Hematopoietic multipotent progenitor cell treated with erythropoietin and hydrocortisone succinate and interleukin-3 and kit ligand, for 15 days (in vitro differentiated cells): ENCODE measurements at regions not wholly inside any gene's neighbourhood (a gene's known extent, or its start where the extent isn't known, plus 50 kb on each side); places are given as distances from the start of the nearest gene placed in this dataset.
"Not testable (repeated sequence)": the region's sequence is repeated elsewhere in the genome, so short reads cannot be mapped to it uniquely, and the experiment has no call there.

Source experiments
- DNase-seq: peaks from one replicate; pipeline ENCODE4 v3.0.0-alpha.2; 2015; ENCODE audit warnings: low spot score

GRCh38 chr9:31697956-31698355, 686.5 kb upstream of the ACO1 start:
- DNase-seq, result no peak

- DNase-seq, result no peak
These were observed 684.6 kb upstream of the ACO1 start for GRCh38 chr9:31699836-31700235.

- DNase-seq, result no peak
These were observed 684.0 kb upstream of the ACO1 start for GRCh38 chr9:31700252-31701045.

DNA sequence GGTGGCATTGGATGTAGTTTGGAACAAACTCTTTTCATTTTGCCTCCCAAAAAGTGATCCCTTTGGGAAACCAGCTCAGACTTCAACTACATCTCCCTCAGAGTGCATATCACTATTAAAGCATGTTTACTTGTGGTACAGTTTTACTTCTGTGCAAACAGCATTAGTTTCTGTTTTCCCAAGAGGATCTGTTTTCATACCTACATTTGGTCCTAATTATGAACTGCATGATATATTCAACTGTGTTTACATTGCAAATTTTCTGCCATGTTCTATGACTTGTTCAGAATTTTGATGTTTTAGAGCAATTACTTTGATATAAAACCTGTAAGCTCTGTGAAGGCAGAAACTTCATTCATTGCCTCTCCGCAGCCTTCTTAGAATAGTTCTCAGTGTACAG, 681.5 kb upstream of the ACO1 start:
- no peak for DNase-seq

GRCh38 chr9:31715250-31715649, 669.2 kb upstream of the ACO1 start:
- DNase-seq, result no peak

DNA sequence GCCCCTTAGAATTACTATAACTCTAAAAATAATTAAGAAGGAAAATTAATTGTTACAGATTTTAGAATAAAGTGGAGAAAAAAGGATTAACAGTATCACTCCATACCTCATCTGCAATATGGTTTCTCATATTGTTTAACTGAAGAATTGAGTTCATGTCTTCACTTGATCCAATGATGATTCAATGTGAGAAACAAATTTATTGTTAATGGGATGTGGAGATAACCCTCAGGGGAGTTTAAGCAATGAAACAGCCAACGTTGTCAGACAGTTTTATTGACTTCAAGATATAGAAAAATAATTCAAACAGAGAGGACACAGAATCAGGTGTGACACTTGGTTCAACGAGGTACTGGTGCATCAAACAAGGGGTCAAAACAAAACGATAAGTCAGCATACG, 665.2 kb upstream of the ACO1 start:
- no peak for DNase-seq

DNA sequence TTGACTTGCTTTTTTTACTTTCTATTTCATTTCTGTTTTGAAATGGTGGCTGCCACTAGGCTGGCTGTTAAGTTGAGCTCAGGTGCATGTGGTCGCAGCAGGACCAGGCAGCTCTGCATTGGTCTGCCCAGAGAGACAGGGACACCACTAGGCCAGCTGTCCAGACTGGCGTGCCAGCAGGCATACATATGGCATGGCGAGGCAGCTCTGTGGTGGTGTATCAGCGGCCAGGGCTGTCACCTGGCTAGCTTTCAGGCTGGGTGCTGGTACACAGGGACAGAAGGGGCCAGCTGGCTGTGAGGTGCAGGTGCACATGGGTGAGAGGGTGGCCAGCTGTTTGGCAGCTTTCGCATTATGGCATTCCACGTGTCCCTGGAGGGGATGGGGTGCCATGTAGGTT, 654.0 kb upstream of the ACO1 start:
- no peak for DNase-seq

GRCh38 chr9:31733166-31733565, 651.3 kb upstream of the ACO1 start:
- DNase-seq, result no peak

- DNase-seq, result no peak
These were observed 647.8 kb upstream of the ACO1 start for GRCh38 chr9:31736581-31737179.

DNA sequence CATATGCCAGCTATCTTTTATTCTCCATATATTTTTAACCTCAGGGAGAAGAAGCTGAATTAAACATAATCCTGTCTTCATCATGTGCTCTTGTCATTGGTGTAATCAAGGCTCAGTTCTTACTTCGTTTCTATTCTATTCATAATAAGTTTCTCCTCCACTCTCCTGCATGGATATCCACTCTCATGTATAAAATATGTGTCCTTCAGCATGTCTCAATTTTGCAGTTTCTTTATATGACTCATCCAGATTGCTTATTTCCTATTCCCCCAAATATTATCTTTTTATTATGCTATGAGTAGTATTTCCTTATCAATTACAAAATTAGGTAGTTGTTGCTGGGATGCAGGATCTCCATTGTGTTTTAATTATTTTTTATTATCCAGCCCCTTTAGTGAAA, 643.7 kb upstream of the ACO1 start:
- DNase-seq, result no peak

DNA sequence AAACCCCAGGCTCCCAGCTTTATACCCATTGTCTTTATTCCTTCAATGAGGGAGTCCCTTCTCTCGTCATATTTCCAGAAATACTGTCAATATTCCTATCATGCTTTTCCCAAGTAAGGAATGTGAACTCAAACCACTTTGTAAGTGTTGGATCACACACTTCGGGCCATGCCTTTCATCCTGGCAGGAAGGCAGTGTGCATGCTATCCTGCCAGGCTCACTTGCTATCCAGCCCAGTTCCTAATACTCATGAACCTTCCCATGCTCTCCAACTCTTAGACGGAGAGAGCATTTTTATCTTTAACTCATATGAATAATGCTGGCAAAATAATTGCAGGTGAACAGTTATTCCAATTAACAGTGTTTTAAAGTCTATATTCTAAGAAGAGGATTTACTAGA, 639.9 kb upstream of the ACO1 start:
- no peak for DNase-seq

- DNase-seq, result no peak
These were observed 639.0 kb upstream of the ACO1 start for GRCh38 chr9:31745468-31745867.

- no peak for DNase-seq
These were observed 638.6 kb upstream of the ACO1 start for GRCh38 chr9:31745886-31746285.

DNA sequence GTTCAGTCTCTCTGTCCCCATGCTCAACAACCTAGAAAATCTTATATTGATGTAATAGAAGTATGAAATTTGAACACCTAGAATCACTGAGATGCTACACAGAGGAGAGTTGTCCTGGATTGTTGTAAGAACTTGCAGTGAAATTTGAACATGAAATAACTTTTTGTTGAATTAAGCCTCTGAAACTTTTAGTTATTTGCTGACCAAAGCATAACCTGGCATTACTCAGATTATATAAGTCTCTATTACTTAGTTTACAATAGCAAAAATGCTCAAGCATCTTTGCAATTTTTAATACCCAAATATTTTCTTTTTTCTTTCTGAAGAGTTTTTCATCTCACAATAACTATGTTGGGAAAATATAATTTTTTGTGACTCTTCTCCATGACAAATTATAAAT, 630.7 kb upstream of the ACO1 start:
- no peak for DNase-seq

GRCh38 chr9:31759703-31760102, 624.7 kb upstream of the ACO1 start:
- no peak for DNase-seq

- DNase-seq, result not testable (repeated sequence)
These were observed 610.4 kb upstream of the ACO1 start for GRCh38 chr9:31774021-31774420.

DNA sequence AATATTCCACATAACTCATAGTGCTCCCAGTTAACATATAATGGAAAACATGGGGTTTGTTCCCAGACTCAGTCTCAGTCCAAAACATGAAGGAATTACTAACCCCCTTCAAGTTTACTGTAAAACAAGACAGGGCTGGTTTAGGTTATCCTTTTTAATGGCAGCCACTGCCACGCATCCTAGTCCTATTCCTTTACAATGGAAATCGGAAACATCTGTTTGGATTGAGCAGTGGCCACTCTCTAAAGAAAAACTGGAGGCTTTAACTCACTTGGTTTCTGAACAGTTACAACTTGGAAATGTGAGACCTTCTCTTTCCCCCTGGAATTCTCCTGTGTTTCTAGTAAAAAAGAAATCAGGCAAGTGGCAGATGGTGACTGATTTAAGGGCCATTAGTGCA, 609.9 kb upstream of the ACO1 start:
- DNase-seq, result no peak

- no peak for DNase-seq
These were observed 608.0 kb upstream of the ACO1 start for GRCh38 chr9:31776471-31776870.

GRCh38 chr9:31783491-31783890, 601.0 kb upstream of the ACO1 start:
- DNase-seq, result no peak

DNA sequence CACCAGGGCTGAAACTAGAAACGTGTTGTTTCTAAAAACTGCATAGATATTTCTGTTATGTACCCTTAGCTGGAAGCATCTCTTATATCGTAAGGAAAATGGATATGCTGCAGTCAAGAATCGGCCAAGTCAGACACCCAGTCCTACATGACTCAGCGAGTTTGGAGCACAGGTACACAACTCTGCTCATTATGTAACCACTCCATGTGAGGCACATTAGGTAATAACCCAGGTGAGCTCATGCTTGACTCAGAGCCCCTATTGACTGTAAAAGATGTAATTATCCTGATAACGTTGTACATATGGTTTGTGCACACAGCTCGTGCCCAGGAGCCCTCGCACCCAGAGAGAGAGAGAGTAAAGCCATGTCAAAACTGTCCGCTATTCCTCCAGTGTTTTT, 593.7 kb upstream of the ACO1 start:
- no peak for DNase-seq

DNA sequence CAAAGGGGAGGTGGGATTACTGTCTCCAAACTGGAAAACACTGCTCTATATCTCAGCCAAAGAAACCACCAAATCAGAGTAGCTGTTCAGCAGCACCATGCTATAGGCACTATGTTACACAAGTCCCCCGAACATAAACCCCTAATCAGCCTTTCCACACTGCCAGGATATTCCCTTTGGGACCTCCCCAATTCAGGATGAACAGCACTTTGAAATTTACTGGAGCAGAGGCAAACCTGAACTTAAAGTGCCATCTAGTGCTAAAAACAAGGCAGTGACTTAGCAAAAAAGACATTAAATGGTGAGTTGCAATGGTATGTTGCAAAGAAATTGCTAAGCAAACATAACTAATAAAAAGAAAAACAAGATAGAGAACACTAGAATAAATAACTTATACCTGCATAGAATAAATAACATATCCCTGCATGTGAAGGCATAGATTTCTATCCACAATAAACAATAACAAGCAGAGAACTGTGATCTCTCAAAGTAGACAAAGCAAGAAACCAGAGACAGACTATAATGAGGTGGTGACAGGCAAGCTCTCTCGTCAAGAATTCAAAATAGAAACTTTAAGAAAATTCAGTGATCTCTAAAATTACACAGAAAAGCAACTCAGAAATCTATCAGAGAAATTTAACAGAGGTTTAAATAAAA, 584.4 kb upstream of the ACO1 start:
- DNase-seq, result no peak

DNA sequence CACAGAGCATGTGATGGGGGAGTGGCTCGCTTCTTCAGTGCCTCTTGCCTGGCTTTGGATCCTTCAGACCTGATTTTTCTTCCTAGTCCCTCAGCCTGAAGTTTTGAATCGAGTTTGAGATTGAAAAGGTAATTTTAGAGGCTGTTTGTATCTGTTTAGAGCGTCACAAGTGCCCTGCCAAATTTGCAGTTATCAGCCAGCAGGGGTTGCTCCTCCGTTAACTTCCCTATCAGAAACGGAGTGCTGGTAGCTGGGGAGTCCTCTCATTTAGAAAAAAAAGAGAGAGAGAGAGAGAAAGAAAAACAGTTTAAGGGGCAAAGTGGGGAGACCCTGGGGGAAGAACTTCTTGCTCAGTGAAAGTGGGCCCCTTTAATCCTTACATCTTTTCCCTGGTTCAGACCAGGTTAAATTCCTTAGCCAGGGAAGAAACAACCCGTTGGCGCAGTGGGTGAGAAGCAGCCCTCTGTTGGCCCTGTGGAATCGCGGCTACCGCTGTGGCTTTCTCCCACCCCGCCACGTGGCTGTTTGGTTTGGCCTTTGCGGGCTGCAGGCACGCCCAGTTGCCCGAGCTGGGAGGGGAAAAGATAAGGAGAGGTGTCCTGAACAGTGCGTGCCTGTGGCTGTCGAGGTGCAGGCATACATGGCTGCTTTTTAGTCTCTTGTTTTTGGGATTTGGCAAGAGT, 576.7 kb upstream of the ACO1 start:
- no peak for DNase-seq

DNA sequence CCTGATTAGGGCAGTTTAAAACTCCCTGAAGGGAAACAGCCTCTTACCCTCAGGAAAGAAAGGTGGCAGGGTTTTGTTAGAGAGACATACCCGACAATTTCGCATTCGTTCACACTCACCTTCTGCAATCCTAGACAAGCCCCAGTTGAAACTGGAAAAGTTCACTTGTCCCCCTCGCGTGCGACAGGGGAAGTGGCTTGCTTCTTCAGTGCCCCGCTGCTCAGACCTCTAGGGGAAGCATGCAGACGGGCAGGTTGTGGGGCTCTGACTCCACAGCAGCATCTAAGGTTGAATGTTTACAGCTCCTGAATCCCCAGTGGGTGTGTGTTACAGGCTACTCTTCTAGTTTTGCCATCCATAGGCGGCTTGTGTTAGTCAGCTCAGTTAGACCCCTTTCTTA, 575.7 kb upstream of the ACO1 start:
- DNase-seq, result no peak
